ENCODE measurements at regions not wholly inside any gene's neighbourhood (a gene's known extent, or its start where the extent isn't known, plus 50 kb on each side); places are given as distances from the start of the nearest gene placed in this dataset.

- Histone ChIP-seq H4K20me1 (ENCODE audit: control insufficient read depth, insufficient read depth, low read length, poor library complexity, severe bottlenecking) (no peaks in the 10 kb centered on the region), H3K4me2 (replicated peaks; ENCODE audit: low read depth, low read length, poor library complexity, severe bottlenecking) (no peak overlapping the region), H3K27me3 (replicated peaks in 1 of 4; ENCODE audit: control extremely low read depth in 1 of 4, control insufficient read depth in 3 of 4, insufficient read depth in 4 of 4, low read length in 3 of 4) (peaks cover 0 to 4% (median 0%) of the 10 kb centered on the region in 4 experiments), H3K36me3 (replicated peaks in 1 of 2; ENCODE audit: control extremely low read depth in 1 of 2, control insufficient read depth in 1 of 2, extremely low read depth in 1 of 2, insufficient read depth in 2 of 2, low read length in 1 of 2) (no peaks in the 10 kb centered on the region), H3K79me2 (ENCODE audit: control insufficient read depth, insufficient read depth, low read length) (no peaks in the 10 kb centered on the region), H3K4me1 (ENCODE audit: control insufficient read depth in 2 of 2, insufficient read depth in 2 of 2, low read length in 2 of 2) (no peaks in the 10 kb centered on the region), H3K4me3 (ENCODE audit: control extremely low read depth in 1 of 5, extremely low read depth in 1 of 5, insufficient read depth in 1 of 5, low read depth in 2 of 5, low read length in 4 of 5) (no peak overlapping the region), H2AFZ (ENCODE audit: insufficient read depth, low read depth, low read length, poor library complexity, severe bottlenecking) (no peak overlapping the region), H3K9ac (ENCODE audit: low read length) (no peak overlapping the region), H3K9me3 (ENCODE audit: control extremely low read depth in 1 of 3, control insufficient read depth in 2 of 3, insufficient read depth in 1 of 3, low read length in 2 of 3) (peaks cover 0 to 10% (median 0%) of the 10 kb centered on the region in 3 donors), H3K27ac (ENCODE audit: low read length in 2 of 2) (no peak overlapping the region)
- ChIA-PET CTCF (no interaction called here), POLR2A (no interaction called here)
- no peak for DNase-seq
- H3K27ac Mint-ChIP-seq = no peak overlapping the region
- H3K4me1 Mint-ChIP-seq = no peaks in the 10 kb centered on the region
- WGBS (ENCODE audit: insufficient coverage) = 76% methylated on average over 3 of the region's 3 CpGs
- peaks cover 4% of the 10 kb centered on the region for H3K27me3 Mint-ChIP-seq
- H3K4me3 Mint-ChIP-seq = no peak overlapping the region
- intact Hi-C loops (cut with micrococcal nuclease) = no loop called here
- TF ChIP-seq EZH2 (IDR thresholded peaks at IDR 0.05; ENCODE audit: borderline replicate concordance, insufficient read depth, low read depth, low read length, poor library complexity, severe bottlenecking) = no peak
- TF ChIP-seq CTCF (IDR thresholded peaks at IDR 0.05) = no peak
- H3K9me3 Mint-ChIP-seq (ENCODE audit: insufficient read depth) = no peaks in the 10 kb centered on the region
- ATAC-seq (ENCODE audit: low read depth) = no peak
These were observed 173.0 kb downstream of the CBLN1 start for GRCh38 chr16:49108611-49109010.

- no peaks in the 10 kb centered on the region for H3K27me3 Mint-ChIP-seq
- no peaks in the 10 kb centered on the region for H4K20me1 ChIP-seq (ENCODE audit: control insufficient read depth, insufficient read depth, low read length, poor library complexity, severe bottlenecking)
- DNase-seq (no peak), ATAC-seq (ENCODE audit: low read depth) (no peak)
- intact Hi-C loops (cut with micrococcal nuclease) = no loop called here
- H2AFZ ChIP-seq (ENCODE audit: insufficient read depth, low read depth, low read length, poor library complexity, severe bottlenecking) = no peak overlapping the region
- H3K4me2 ChIP-seq (replicated peaks; ENCODE audit: low read depth, low read length, poor library complexity, severe bottlenecking) = no peak overlapping the region
- H3K27ac Mint-ChIP-seq = no peak overlapping the region
- H3K4me1 Mint-ChIP-seq = no peaks in the 10 kb centered on the region
- H3K4me3 Mint-ChIP-seq = no peak overlapping the region
- H3K9me3 ChIP-seq (ENCODE audit: control extremely low read depth in 1 of 3, control insufficient read depth in 2 of 3, insufficient read depth in 1 of 3, low read length in 2 of 3) = peaks cover 0 to 7% (median 0%) of the 10 kb centered on the region in 3 donors
- no CpG with 5 or more reads among the region's 3 CpGs for WGBS (ENCODE audit: insufficient coverage)
- CTCF ChIA-PET = no interaction called here
- no peak overlapping the region for H3K27ac ChIP-seq (ENCODE audit: low read length in 2 of 2)
- no peaks in the 10 kb centered on the region for H3K9me3 Mint-ChIP-seq (ENCODE audit: insufficient read depth)
- POLR2A ChIA-PET = no interaction called here
- no peaks in the 10 kb centered on the region for H3K36me3 ChIP-seq (replicated peaks in 1 of 2; ENCODE audit: control extremely low read depth in 1 of 2, control insufficient read depth in 1 of 2, extremely low read depth in 1 of 2, insufficient read depth in 2 of 2, low read length in 1 of 2)
- H3K27me3 ChIP-seq (replicated peaks in 1 of 4; ENCODE audit: control extremely low read depth in 1 of 4, control insufficient read depth in 3 of 4, insufficient read depth in 4 of 4, low read length in 3 of 4) = no peaks in the 10 kb centered on the region
- no peak overlapping the region for H3K4me3 ChIP-seq (ENCODE audit: control extremely low read depth in 1 of 5, extremely low read depth in 1 of 5, insufficient read depth in 1 of 5, low read depth in 2 of 5, low read length in 4 of 5)
- no peaks in the 10 kb centered on the region for H3K79me2 ChIP-seq (ENCODE audit: control insufficient read depth, insufficient read depth, low read length)
- no peaks in the 10 kb centered on the region for H3K4me1 ChIP-seq (ENCODE audit: control insufficient read depth in 2 of 2, insufficient read depth in 2 of 2, low read length in 2 of 2)
- no peak overlapping the region for H3K9ac ChIP-seq (ENCODE audit: low read length)
- TF ChIP-seq CTCF (IDR thresholded peaks at IDR 0.05) (no peak), EZH2 (IDR thresholded peaks at IDR 0.05; ENCODE audit: borderline replicate concordance, insufficient read depth, low read depth, low read length, poor library complexity, severe bottlenecking) (no peak)
These were observed 178.3 kb downstream of the CBLN1 start for GRCh38 chr16:49103298-49103697.

Measured in B cell (primary cell).